Ovary (tissue), 7 donors: ENCODE measurements at regions not wholly inside any gene's neighbourhood (a gene's known extent, or its start where the extent isn't known, plus 50 kb on each side); places are given as distances from the start of the nearest gene placed in this dataset.

ENCODE experiments used
- DNase-seq, 5 donors: peaks; one replicate each; pipeline ENCODE4 v3.0.0-alpha.2; 2019 to 2020
- H3K27ac ChIP-seq, 2 donors: fragments of 200-600 bp; one replicate each; pipeline versions ENCODE4 v1.5.1 to v1.8.0; 2019 to 2022
- H3K27me3 ChIP-seq: fragments of 200-600 bp; one replicate; pipeline ENCODE4 v1.8.0; 2022
- H3K36me3 ChIP-seq: fragments of 200-600 bp; sonication (generic); one replicate; pipeline ENCODE4 v1.5.1; 2019
- H3K4me1 ChIP-seq: one replicate; pipeline ENCODE4 v1.8.1; 2013; ENCODE audit warnings: mild to moderate bottlenecking, moderate library complexity; ENCODE audit not compliant: insufficient read depth
- H3K4me3 ChIP-seq: fragments of 200-600 bp; sonication (generic); one replicate; pipeline ENCODE4 v1.5.1; 2017
- H3K9me3 ChIP-seq, 2 donors: fragments of 200-600 bp in 1 of 2; sonication (generic) in 1 of 2; one replicate each; pipeline versions ENCODE4 v1.5.1 to v1.8.1; 2013 to 2019; ENCODE audit warnings: mild to moderate bottlenecking in 1 of 2, moderate library complexity in 1 of 2
- CTCF ChIP-seq, 3 donors: fragments of 450-650 bp in 2 of 3; fragments of 200-600 bp in 1 of 3; IDR thresholded peaks; one replicate each; pipeline versions ENCODE4 v1.5.1 to v1.8.0; 2016 to 2022; ENCODE audit warnings: antibody characterized with exemption in 3 of 3, mild to moderate bottlenecking in 1 of 3
- EP300 ChIP-seq: sonication (generic); formaldehyde crosslinking; IDR thresholded peaks from one replicate; pipeline ENCODE4 v1.6.1; 2017; ENCODE audit warnings: antibody characterized with exemption
- POLR2A ChIP-seq: fragments of 450-650 bp; IDR thresholded peaks from one replicate; pipeline ENCODE4 v1.6.1; 2017; ENCODE audit warnings: antibody characterized with exemption, mild to moderate bottlenecking, moderate library complexity
- WGBS, 3 donors: extraction: QIAGEN DNeasy Blood & Tissue Kit in 1 of 3; methylation state at CpG; one replicate each; pipeline versions ENCODE4 v1.1.5 to v1.1.7; 2013 to 2017; 5-methylcytosine and 5-hydroxymethylcytosine counted together
- intact Hi-C, 4 donors: fragments of 100-400 bp; cut with DNase I; formaldehyde crosslinking; loops; one replicate each; pipeline versions ENCODE4 v1.11.0 to v1.15.1; 2022 to 2023
- donor health status: DM: no; HTN: no; CAD: no; lungs with moderate emphysema.
- donor health status: DM: no; HTN: no; CAD: no.
- donor health status: Bipolar disorder and iron deficiency.
- donor health status: DM: no; HTN: no; CAD: no.
- donor health status: DM: yes; HTN: yes; CAD: no.

- Histone ChIP-seq H3K27ac (no peak overlapping the region), H3K27me3 (no peaks in the 10 kb centered on the region), H3K4me1 (peaks cover 17% of the 10 kb centered on the region), H3K9me3 (no peaks in the 10 kb centered on the region), H3K4me3 (no peak overlapping the region), H3K36me3 (no peaks in the 10 kb centered on the region)
- no peak for DNase-seq
- TF ChIP-seq POLR2A (no peak), EP300 (no peak), CTCF (IDR thresholded peaks at IDR 0.05) (no peak)
- 83 to 89% (median 84%) methylated on average over 3 of the region's 3 CpGs for WGBS, 3 donors
- intact Hi-C loops: no loop called here
Observed at GRCh38 chr2:217407362-217407761, 547.5 kb upstream of the TNP1 start.

GRCh38 chr2:217404236-217404760, 544.4 kb upstream of the TNP1 start:
- H3K27ac ChIP-seq: no peak overlapping the region
- no peak overlapping the region for H3K4me3 ChIP-seq
- intact Hi-C loops: no loop called here
- H3K9me3 ChIP-seq: no peaks in the 10 kb centered on the region
- TF ChIP-seq POLR2A (no peak), CTCF (IDR thresholded peaks at IDR 0.05) (no peak), EP300 (no peak)
- WGBS, 3 donors: 67 to 83% (median 77%) methylated on average over 2 of the region's 2 CpGs
- H3K36me3 ChIP-seq: no peaks in the 10 kb centered on the region
- DNase-seq: no peak
- H3K27me3 ChIP-seq: no peaks in the 10 kb centered on the region
- peaks cover 12% of the 10 kb centered on the region for H3K4me1 ChIP-seq

- Histone ChIP-seq H3K4me3 (no peak overlapping the region), H3K36me3 (no peaks in the 10 kb centered on the region), H3K27me3 (no peaks in the 10 kb centered on the region), H3K27ac (peak overlapping the region in 1 of 2 donors; percentile 71), H3K4me1 (peaks cover 17% of the 10 kb centered on the region), H3K9me3 (no peaks in the 10 kb centered on the region)
- 9 to 19% (median 11%) methylated on average over 6 of the region's 6 CpGs for WGBS, 3 donors
- TF ChIP-seq CTCF (IDR thresholded peaks at IDR 0.05) (no peak), EP300 (no peak), POLR2A (no peak)
- intact Hi-C loops: no loop called here
- peak; percentile 83 to 86 (median 83) for DNase-seq
Observed at GRCh38 chr2:217402761-217403383, 543.0 kb upstream of the TNP1 start.

DNA sequence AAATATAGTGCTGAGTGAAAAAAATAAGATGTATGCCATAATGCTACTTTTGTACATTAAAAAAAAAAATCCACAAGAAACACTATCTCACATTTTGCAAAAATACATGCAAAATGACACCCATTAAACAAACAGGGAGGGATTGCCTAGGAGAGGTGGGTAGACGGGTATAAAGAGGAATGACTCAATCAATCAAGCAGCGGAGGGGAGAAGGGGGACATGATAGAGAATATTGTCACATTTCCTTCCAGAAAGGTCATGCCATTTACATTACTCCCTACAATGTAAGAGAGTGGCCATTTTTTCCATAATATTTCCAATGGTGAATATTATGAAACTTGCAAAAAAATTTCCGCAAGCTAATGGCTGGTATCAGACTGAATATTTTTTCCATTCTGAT, 542.3 kb upstream of the TNP1 start:
- Histone ChIP-seq H3K27me3 (no peaks in the 10 kb centered on the region), H3K4me3 (no peak overlapping the region), H3K4me1 (peaks cover 17% of the 10 kb centered on the region), H3K27ac (peak overlapping the region in 1 of 2 donors; percentile 71), H3K36me3 (no peaks in the 10 kb centered on the region), H3K9me3 (no peaks in the 10 kb centered on the region)
- intact Hi-C loops: no loop called here
- DNase-seq: no peak
- 86 to 94% (median 87%) methylated on average over 3 of the region's 3 CpGs for WGBS, 3 donors
- no peak for TF ChIP-seq POLR2A
- no peak for TF ChIP-seq CTCF (IDR thresholded peaks at IDR 0.05)
- TF ChIP-seq EP300: no peak
